GM21723 (cell line): ENCODE measurements at regions not wholly inside any gene's neighbourhood (a gene's known extent, or its start where the extent isn't known, plus 50 kb on each side); places are given as distances from the start of the nearest gene placed in this dataset.

Experiments
- ATAC-seq: cut with Tn5 transposase; IDR thresholded peaks from one replicate; pipeline ENCODE4 v1.9.1; 2021; ENCODE audit warnings: mild to moderate bottlenecking, moderate library complexity; ENCODE audit not compliant: unreplicated experiment

- ATAC-seq = no peak
These were observed 205.1 kb upstream of the BMPER start for GRCh38 chr7:33700001-33700899.

- no peak for ATAC-seq
These were observed 204.1 kb upstream of the BMPER start for GRCh38 chr7:33701189-33701740.

- no peak for ATAC-seq
These were observed 203.4 kb upstream of the BMPER start for GRCh38 chr7:33701927-33702326.

- ATAC-seq = no peak
These were observed 202.8 kb upstream of the BMPER start for GRCh38 chr7:33702514-33703054.

- no peak for ATAC-seq
These were observed 200.0 kb upstream of the BMPER start for GRCh38 chr7:33705333-33705833.

GRCh38 chr7:33706186-33706585 is 199.2 kb upstream of the BMPER start:
- ATAC-seq = no peak

- no peak for ATAC-seq
These were observed 198.6 kb upstream of the BMPER start for GRCh38 chr7:33706771-33707200.

- ATAC-seq = no peak
These were observed 197.9 kb upstream of the BMPER start for GRCh38 chr7:33707427-33707826.

- ATAC-seq = no peak
These were observed 194.7 kb upstream of the BMPER start for GRCh38 chr7:33710608-33711007.

GRCh38 chr7:33711231-33712019 is 193.9 kb upstream of the BMPER start:
- no peak for ATAC-seq

GRCh38 chr7:33712020-33712414 is 193.3 kb upstream of the BMPER start:
- no peak for ATAC-seq

GRCh38 chr7:33714208-33714607 is 191.1 kb upstream of the BMPER start:
- no peak for ATAC-seq

- no peak for ATAC-seq
These were observed 188.5 kb upstream of the BMPER start for GRCh38 chr7:33716581-33717477.

GRCh38 chr7:33719059-33719581 is 186.2 kb upstream of the BMPER start:
- ATAC-seq = no peak

- ATAC-seq = no peak
These were observed 185.2 kb upstream of the BMPER start for GRCh38 chr7:33720139-33720538.

- ATAC-seq = no peak
These were observed 184.5 kb upstream of the BMPER start for GRCh38 chr7:33720870-33721269.

- no peak for ATAC-seq
These were observed 183.4 kb upstream of the BMPER start for GRCh38 chr7:33721895-33722294.

GRCh38 chr7:33722383-33723101 is 182.8 kb upstream of the BMPER start:
- ATAC-seq = no peak

GRCh38 chr7:33724201-33724600 is 181.1 kb upstream of the BMPER start:
- no peak for ATAC-seq
